Cardiac muscle cell (in vitro differentiated cells and primary cell): ENCODE measurements at regions not wholly inside any gene's neighbourhood (a gene's known extent, or its start where the extent isn't known, plus 50 kb on each side); places are given as distances from the start of the nearest gene placed in this dataset.

Experiments used
- DNase-seq, 2 donors: peaks; one replicate each; pipeline versions ENCODE4 v3.0.0 to v3.0.0-alpha.2; 2010 to 2017; ENCODE audit warnings: low read depth in 1 of 2, low spot score in 1 of 2
- H3K27ac ChIP-seq: fragments of 200-600 bp; sonication (generic); 2 replicates; pipeline ENCODE4 v1.5.1; 2016
- H3K27me3 ChIP-seq: fragments of 200-600 bp; sonication (generic); 2 replicates; pipeline ENCODE4 v1.6.0; 2016; ENCODE audit warnings: control low read depth
- H3K36me3 ChIP-seq: fragments of 200-600 bp; sonication (generic); 2 replicates; pipeline ENCODE4 v1.5.1; 2016; ENCODE audit warnings: control low read depth
- H3K4me1 ChIP-seq: fragments of 200-600 bp; sonication (generic); 2 replicates; pipeline ENCODE4 v1.8.1; 2017; ENCODE audit warnings: low read depth, mild to moderate bottlenecking, mixed run types
- H3K4me3 ChIP-seq: fragments of 200-600 bp; sonication (generic); 2 replicates; pipeline ENCODE4 v1.5.1; 2016; ENCODE audit warnings: mild to moderate bottlenecking
- H3K9me3 ChIP-seq: fragments of 200-600 bp; sonication (generic); 2 replicates; pipeline ENCODE4 v1.5.1; 2017; ENCODE audit warnings: low read depth, mild to moderate bottlenecking, control low read depth
- CTCF ChIP-seq: IDR thresholded peaks from 2 replicates; pipeline ENCODE4 v1.5.1; 2012; ENCODE audit warnings: low read depth, mild to moderate bottlenecking, low read length

DNA sequence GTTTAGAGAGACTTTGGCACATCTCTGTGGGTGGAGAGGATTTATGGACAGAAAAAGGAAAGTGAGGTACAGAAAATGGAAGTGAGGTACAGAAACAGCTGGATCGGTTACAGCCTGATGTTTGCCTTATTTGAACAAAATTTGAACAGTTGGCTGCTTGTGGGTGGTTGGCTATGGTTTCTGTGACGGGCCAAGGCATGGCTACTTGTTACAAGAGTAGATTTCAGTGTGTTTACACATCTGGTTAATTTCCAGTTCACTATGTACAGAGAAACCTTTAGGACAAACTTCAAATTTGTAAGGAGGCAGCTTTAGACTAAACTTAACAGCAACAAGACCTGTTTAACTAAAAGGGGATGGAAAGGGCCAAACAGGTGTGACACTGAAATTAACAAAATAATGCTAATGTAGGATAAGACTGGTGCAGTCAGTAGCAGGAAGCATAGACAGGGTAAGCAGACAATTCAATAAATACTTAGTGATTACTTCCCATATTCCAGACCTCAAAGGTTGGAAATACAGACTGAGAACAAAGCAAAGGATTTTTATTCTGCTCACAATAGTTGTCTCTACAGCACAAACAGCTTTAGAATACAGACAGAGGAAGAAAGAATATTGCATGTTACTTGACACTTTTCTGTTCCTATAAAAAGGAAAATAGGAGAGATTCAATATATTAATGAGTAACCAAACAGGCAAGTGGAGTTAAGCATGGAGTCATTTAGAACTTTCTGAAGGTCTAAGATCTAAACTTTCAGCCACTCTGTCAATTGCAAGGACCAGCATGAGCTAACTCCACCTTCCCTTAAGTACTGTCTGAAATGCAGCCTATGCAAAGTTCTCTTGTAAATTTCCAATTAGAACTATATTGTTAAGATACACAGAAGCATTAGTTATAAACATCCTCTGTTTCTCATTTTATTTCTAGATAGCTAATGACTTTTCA, 294.4 kb upstream of the FAT4 start:
- H3K4me3 ChIP-seq, result no peak overlapping the region
- no peak overlapping the region for H3K27ac ChIP-seq
- H3K36me3 ChIP-seq, result no peaks in the 10 kb centered on the region
- peaks cover 6% of the 10 kb centered on the region for H3K4me1 ChIP-seq
- H3K27me3 ChIP-seq, result no peaks in the 10 kb centered on the region
- H3K9me3 ChIP-seq, result no peaks in the 10 kb centered on the region
- no peak for DNase-seq
- no peak for TF ChIP-seq CTCF

DNA sequence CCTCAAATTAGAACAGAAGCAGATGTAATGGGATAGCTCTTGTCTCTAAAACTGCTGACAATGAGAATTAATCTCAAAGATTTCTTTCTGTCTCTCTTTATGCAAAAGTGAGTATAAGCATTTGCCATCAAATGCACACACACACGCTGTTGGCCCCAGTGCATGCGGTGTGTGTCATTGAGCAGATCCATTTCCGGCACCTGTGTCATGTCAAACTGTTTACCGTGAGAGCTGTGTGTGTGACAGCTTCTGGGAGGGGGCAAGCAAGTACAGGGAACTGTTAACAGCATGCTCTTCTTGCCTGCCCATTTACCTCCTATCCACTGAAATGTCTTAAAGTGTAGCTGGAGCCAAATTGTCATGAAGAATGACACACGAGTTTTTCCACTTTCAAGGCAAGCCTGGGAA, 297.9 kb upstream of the FAT4 start:
- Histone ChIP-seq H3K4me3 (no peak overlapping the region), H3K9me3 (no peaks in the 10 kb centered on the region), H3K27me3 (no peaks in the 10 kb centered on the region), H3K36me3 (no peaks in the 10 kb centered on the region), H3K4me1 (peaks cover 6% of the 10 kb centered on the region), H3K27ac (peak overlapping the region; percentile 11)
- peak in 1 of 2 donors; percentile 78 for DNase-seq
- TF ChIP-seq CTCF, result no peak

DNA sequence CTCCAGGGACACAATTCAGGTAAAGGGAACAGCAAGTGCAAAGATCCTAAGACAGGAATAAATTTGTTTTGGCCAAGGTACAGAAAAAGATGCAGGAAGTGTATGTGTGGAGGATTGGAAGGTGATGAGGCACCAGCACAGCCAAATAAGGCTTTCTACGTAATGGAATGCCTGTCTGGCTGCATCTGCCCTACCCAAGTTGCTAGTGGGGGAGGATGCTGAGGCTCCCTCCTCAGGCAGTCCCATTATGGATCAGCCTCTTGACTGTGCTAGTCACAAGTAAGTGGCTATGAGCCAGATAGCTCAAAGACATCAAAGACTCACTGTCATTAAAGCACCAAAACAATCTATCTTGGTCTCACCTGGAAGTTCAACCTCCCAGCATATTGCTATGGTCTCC, 300.9 kb upstream of the FAT4 start:
- H3K4me1 ChIP-seq, result peaks cover 6% of the 10 kb centered on the region
- H3K27ac ChIP-seq, result no peak overlapping the region
- no peaks in the 10 kb centered on the region for H3K9me3 ChIP-seq
- peak in 1 of 2 donors; percentile 19 for DNase-seq
- H3K4me3 ChIP-seq, result no peak overlapping the region
- no peak for TF ChIP-seq CTCF
- no peaks in the 10 kb centered on the region for H3K36me3 ChIP-seq
- no peaks in the 10 kb centered on the region for H3K27me3 ChIP-seq

DNA sequence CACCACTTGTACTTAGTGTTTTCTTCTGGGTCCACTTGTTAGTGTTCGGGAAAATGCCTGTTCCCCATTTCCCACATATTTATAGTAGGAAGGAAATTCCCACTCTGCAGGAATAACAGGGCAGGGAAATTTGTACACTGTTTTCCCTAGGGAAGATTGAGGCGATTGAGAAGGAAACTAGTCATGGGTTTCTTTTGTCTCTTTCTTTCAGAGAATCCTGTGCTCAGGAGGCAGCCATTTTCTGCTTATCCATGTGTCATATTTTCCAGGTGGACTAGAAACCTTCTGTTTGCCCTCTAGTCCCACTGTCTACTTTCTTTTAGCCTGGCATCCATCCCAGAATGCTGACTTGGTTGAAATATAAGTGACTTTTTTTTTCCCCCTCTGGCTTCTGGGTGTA, 299.1 kb upstream of the ANKRD50 start:
- no peak for TF ChIP-seq CTCF
- Histone ChIP-seq H3K27me3 (no peaks in the 10 kb centered on the region), H3K4me3 (no peak overlapping the region), H3K36me3 (no peaks in the 10 kb centered on the region), H3K27ac (no peak overlapping the region), H3K9me3 (no peaks in the 10 kb centered on the region), H3K4me1 (peaks cover 3% of the 10 kb centered on the region)
- DNase-seq, result peak in 1 of 2 donors; percentile 6

DNA sequence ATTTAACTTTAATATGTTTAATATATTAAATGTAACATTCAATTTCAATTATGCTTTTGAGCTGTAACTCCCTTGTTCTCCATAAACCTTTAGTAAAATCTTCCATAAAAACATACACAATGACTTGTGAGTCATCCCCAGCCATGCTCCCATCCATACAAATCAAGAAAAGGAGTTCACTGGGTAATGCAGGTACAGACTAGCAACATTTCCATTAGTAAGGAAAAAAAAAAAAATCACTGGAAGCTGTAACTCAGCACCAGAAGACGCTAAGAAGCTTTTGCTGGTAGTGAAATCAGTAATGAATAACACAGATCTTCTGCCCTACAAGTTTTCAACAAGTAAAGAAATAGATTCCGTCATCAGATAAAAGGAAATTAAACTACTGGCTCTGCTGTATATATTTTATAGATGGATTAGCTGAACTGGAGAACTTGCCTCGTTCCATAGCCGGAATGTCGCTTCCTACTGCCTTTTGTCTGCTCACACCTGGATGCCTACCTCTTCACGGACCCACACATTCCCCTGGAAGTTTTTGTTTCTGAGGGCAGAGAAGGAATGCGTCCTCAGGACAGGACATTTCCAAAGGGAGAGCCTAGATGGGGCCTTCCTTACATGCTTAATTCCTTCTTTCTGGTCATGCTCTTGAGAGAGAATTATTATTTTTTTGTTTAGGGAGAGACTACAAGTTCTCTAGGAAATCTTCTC, 298.4 kb upstream of the ANKRD50 start:
- Histone ChIP-seq H3K36me3 (no peaks in the 10 kb centered on the region), H3K27me3 (no peaks in the 10 kb centered on the region), H3K9me3 (no peaks in the 10 kb centered on the region), H3K4me3 (no peak overlapping the region), H3K4me1 (no peaks in the 10 kb centered on the region), H3K27ac (no peak overlapping the region)
- no peak for DNase-seq
- TF ChIP-seq CTCF, result no peak
